ENCODE measurements at regions not wholly inside any gene's neighbourhood (a gene's known extent, or its start where the extent isn't known, plus 50 kb on each side); places are given as distances from the start of the nearest gene placed in this dataset.

DNA sequence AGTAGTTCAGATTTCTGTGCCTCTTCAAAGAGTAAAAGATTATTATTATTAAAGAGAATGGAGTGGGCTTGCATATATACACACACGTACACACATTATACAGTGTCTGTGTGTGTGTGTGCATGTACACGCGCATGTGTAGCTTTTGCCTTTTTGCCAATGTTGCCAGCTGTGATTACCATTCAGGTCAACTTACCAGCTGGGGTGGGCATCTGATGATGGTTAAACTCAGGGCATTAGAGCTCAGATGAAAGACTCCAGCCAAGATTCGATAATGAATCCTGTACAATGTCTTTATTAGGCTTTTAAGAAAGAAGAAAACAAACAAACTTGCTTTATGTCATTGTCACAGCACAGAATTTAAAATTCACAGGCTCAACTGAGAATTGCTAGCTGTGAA lies 296.5 kb upstream of the DMAC1 start:
- Histone ChIP-seq H3K27me3 (ENCODE audit: insufficient read depth, low read length) (no peaks in the 10 kb centered on the region), H3K9me3 (ENCODE audit: control insufficient read depth, low read depth, low read length) (no peaks in the 10 kb centered on the region), H3K23me2 (ENCODE audit: insufficient read length, low read depth, low read length, poor library complexity, severe bottlenecking) (no peaks in the 10 kb centered on the region), H3K18ac (ENCODE audit: insufficient read length, low read depth, low read length) (no peak overlapping the region), H3K4ac (ENCODE audit: low read depth, low read length) (no peak overlapping the region), H3K4me1 (ENCODE audit: insufficient read depth, low read length) (peaks cover 3% of the 10 kb centered on the region; the same call in 1 of the 2 replicates), H3K27ac (ENCODE audit: insufficient read length, low read depth, low read length) (no peak overlapping the region), H3K79me2 (ENCODE audit: insufficient read depth, low read length) (no peaks in the 10 kb centered on the region), H3K79me1 (ENCODE audit: insufficient read depth, low read depth, low read length, poor library complexity, severe bottlenecking) (no peaks in the 10 kb centered on the region), H2AK5ac (ENCODE audit: insufficient read length, low read length) (no peak overlapping the region), H4K8ac (replicated peaks; ENCODE audit: insufficient read length, low read depth, low read length) (no peak overlapping the region), H2BK20ac (ENCODE audit: low read depth, low read length, poor library complexity, severe bottlenecking) (no peak overlapping the region), H3K14ac (ENCODE audit: insufficient read depth, low read length) (no peak overlapping the region), H2BK120ac (ENCODE audit: low read depth, low read length, poor library complexity, severe bottlenecking) (no peak overlapping the region), H3K23ac (ENCODE audit: insufficient read length, low read depth, low read length) (no peak overlapping the region), H4K20me1 (ENCODE audit: control insufficient read depth, insufficient read depth, insufficient read length) (no peaks in the 10 kb centered on the region), H3K56ac (ENCODE audit: insufficient read length, low read depth, low read length) (no peak overlapping the region), H2BK15ac (ENCODE audit: low read depth, low read length) (no peak overlapping the region), H2AFZ (ENCODE audit: low read length) (no peak overlapping the region), H2BK12ac (ENCODE audit: insufficient read length, low read depth, low read length) (no peak overlapping the region), H3T11ph (ENCODE audit: low read length) (no peak overlapping the region), H4K91ac (ENCODE audit: insufficient read length, low read depth, low read length) (no peak overlapping the region), H3K9ac (ENCODE audit: extremely low read depth, insufficient read length, low read length) (no peak overlapping the region), H4K5ac (ENCODE audit: insufficient read length, low read depth, low read length) (peak overlapping the region; percentile 41), H3K4me2 (ENCODE audit: insufficient read depth, insufficient read length, low read length) (no peak overlapping the region), H2BK5ac (ENCODE audit: insufficient read length, low read length) (no peak overlapping the region)
- Mint-ChIP-seq H3K36me3 (ENCODE audit: insufficient read depth in 1 of 3, low read depth in 3 of 3) (no peaks in the 10 kb centered on the region; a peak in 1 of 7 replicates), H3K4me1 (peaks cover 0 to 4% of the 10 kb centered on the region in 2 experiments; a peak in 1 of 4 replicates), H3K27ac (no peak overlapping the region), H3K9me3 (peaks cover 0 to 3% of the 10 kb centered on the region in 2 experiments; a peak in 2 of 5 replicates), H3K27me3 (ENCODE audit: low read depth) (no peaks in the 10 kb centered on the region), H3K4me3 (no peak overlapping the region)
- no peak for TF ChIP-seq CTCF (conservative IDR thresholded peaks at IDR 0.05)
- DNase-seq = no peak
- WGBS (ENCODE audit: extremely low coverage, insufficient read length, low lambda C conversion rate) = no CpG with 5 or more reads among the region's 4 CpGs

All from H9 (cell line).